Heart right ventricle (tissue), 16 donors: ENCODE measurements at regions not wholly inside any gene's neighbourhood (a gene's known extent, or its start where the extent isn't known, plus 50 kb on each side); places are given as distances from the start of the nearest gene placed in this dataset.
"Not testable (repeated sequence)": the region's sequence is repeated elsewhere in the genome, so short reads cannot be mapped to it uniquely, and the experiment has no call there.

Experiments used
- ATAC-seq, 8 donors: fragments of 200-7000 bp; cut with Tn5 transposase; one replicate each; pipeline ENCODE4 v1.9.1; 2020; ENCODE audit warnings: mild to moderate bottlenecking in 8 of 8, moderate library complexity in 8 of 8, moderate number of reproducible peaks in 1 of 8
- DNase-seq, 2 donors: peaks; one replicate each; pipeline ENCODE4 v3.0.0-alpha.2; 2020
- H3K27ac ChIP-seq, 10 donors: fragments of 200-600 bp; sonication (generic) in 2 of 10; one replicate each; pipeline versions ENCODE4 v1.5.0 to v1.8.0; 2020 to 2022; ENCODE audit warnings: mild to moderate bottlenecking in 3 of 10
- H3K27me3 ChIP-seq, 7 donors: fragments of 200-600 bp; one replicate each; pipeline ENCODE4 v1.8.0; 2021 to 2022; ENCODE audit warnings: mild to moderate bottlenecking in 2 of 7
- H3K36me3 ChIP-seq, 9 donors: fragments of 200-600 bp; sonication (generic) in 1 of 9; one replicate each; pipeline versions ENCODE4 v1.5.0 to v1.8.0; 2020 to 2022; ENCODE audit warnings: mild to moderate bottlenecking in 2 of 9
- H3K4me1 ChIP-seq, 9 donors: fragments of 200-600 bp; sonication (generic) in 1 of 9; one replicate each; pipeline versions ENCODE4 v1.5.0 to v1.8.0; 2020 to 2022; ENCODE audit warnings: mild to moderate bottlenecking in 4 of 9
- H3K4me3 ChIP-seq, 10 donors: fragments of 200-600 bp; sonication (generic) in 2 of 10; one replicate each; pipeline versions ENCODE4 v1.5.0 to v1.8.0; 2020 to 2022; ENCODE audit warnings: mild to moderate bottlenecking in 7 of 10, moderate library complexity in 2 of 10
- H3K9me3 ChIP-seq, 11 donors: fragments of 200-600 bp in 10 of 11; sonication (generic) in 2 of 11; one replicate each; pipeline versions ENCODE4 v1.5.0 to v1.8.0; 2013 to 2022; ENCODE audit warnings: mild to moderate bottlenecking in 2 of 11, control low read depth in 1 of 11, moderate library complexity in 1 of 11
- CTCF ChIP-seq, 9 donors: fragments of 200-600 bp; sonication (generic) in 2 of 9; IDR thresholded peaks; one replicate each; pipeline versions ENCODE4 v1.5.0 to v1.8.0; 2021 to 2022; ENCODE audit warnings: antibody characterized with exemption in 9 of 9, mild to moderate bottlenecking in 5 of 9, moderate library complexity in 1 of 9
- whole genome bisulfite sequencing, 2 donors: extraction: QIAGEN DNeasy Blood & Tissue Kit; methylation state at CpG; one replicate each; pipeline ENCODE4 v1.1.7; 2013; ENCODE audit warnings: inconsistent platforms in 1 of 2; 5-methylcytosine and 5-hydroxymethylcytosine counted together
- intact Hi-C, 10 donors: fragments of 100-400 bp; cut with DNase I; formaldehyde crosslinking; loops; one replicate each; pipeline versions ENCODE4 v1.11.1 to v1.14.2; 2022
- donor health status: Arrhythmogenic right ventricular cardiomyopathy.
- donor health status: ischemic (EF 13 %, LVEDD 7.1; RV severe dilation, severe dysfunction).
- donor health status: healthy with polysubstance abuse.
- donor health status: DM: no; HTN: yes; CAD: no.
- donor health status: DM: no; HTN: no; CAD: no.
- donor health status: ischemic (EF 25% LVEDD 6.9; RV normal size, moderate dysfunction).
- donor health status: ischemic (EF 25% LVEDD 5.7; RV mildly dilated, moderate dysfunction).
- donor health status: healthy.
- donor health status: DM: yes; HTN: yes; CAD: no.
- donor health status: Ischemic cardiomyopathy.
- donor health status: ischemic (EF 35%, LVEDD 5.7; RV mildly dilated, moderate dysfunction).
- donor health status: nonischemic (EF 11% LVEDD 7.7; RV severe dilation, severe dysfunction).
- donor health status: DM: yes; HTN: yes; CAD: no.
- donor health status: PGD.
- donor health status: ischemic (EF 29% LVEDD 5.4; RV normal size, mild dysfunction).
- donor health status: nonischemic (EF 23%, LVEDD 6.1; RV moderate dilation, normal function).

GRCh38 chr14:106792543-106792942 lies 1266.2 kb downstream of the TMEM121 start:
- DNase-seq = no peak
- TF ChIP-seq CTCF (IDR thresholded peaks at IDR 0.05) = no peak
- Histone ChIP-seq H3K27me3 (peaks cover 0 to 47% (median 16%) of the 10 kb centered on the region in 7 donors), H3K9me3 (no peaks in the 10 kb centered on the region), H3K4me3 (no peak overlapping the region), H3K27ac (no peak overlapping the region), H3K36me3 (no peaks in the 10 kb centered on the region), H3K4me1 (no peaks in the 10 kb centered on the region)
- 77 to 81% methylated on average over 5 of the region's 5 CpGs for WGBS, 2 donors
- intact Hi-C loops = no loop called here
- ATAC-seq = no peak

GRCh38 chr14:106798166-106798565 lies 1271.8 kb downstream of the TMEM121 start:
- H3K27me3 ChIP-seq = peaks cover 0 to 40% (median 15%) of the 10 kb centered on the region in 7 donors
- DNase-seq, H3K4me3 ChIP-seq, H3K27ac ChIP-seq, H3K9me3 ChIP-seq, intact Hi-C loops, H3K4me1 ChIP-seq, H3K36me3 ChIP-seq, ATAC-seq: not testable (repeated sequence)
- 40 to 58% methylated on average over 4 of the region's 4 CpGs for WGBS, 2 donors

- Histone ChIP-seq H3K4me1 (no peaks in the 10 kb centered on the region), H3K9me3 (no peaks in the 10 kb centered on the region), H3K27me3 (peaks cover 0 to 59% (median 31%) of the 10 kb centered on the region in 7 donors), H3K4me3 (no peak overlapping the region), H3K27ac (no peak overlapping the region), H3K36me3 (no peaks in the 10 kb centered on the region)
- ATAC-seq = no peak
- 55 to 59% methylated on average over 26 of the region's 26 CpGs for WGBS, 2 donors
- DNase-seq = no peak
- peak in 1 of 9 donors; percentile 15 for TF ChIP-seq CTCF (IDR thresholded peaks at IDR 0.05)
- intact Hi-C loops = no loop called here
Measured at GRCh38 chr14:106802413-106803364, 1276.3 kb downstream of the TMEM121 start.

- intact Hi-C loops = no loop called here
- Histone ChIP-seq H3K9me3 (no peaks in the 10 kb centered on the region), H3K4me1 (no peaks in the 10 kb centered on the region), H3K27me3 (peaks cover 0 to 59% (median 31%) of the 10 kb centered on the region in 7 donors), H3K36me3 (no peaks in the 10 kb centered on the region), H3K4me3 (no peak overlapping the region), H3K27ac (no peak overlapping the region)
- DNase-seq (no peak), ATAC-seq (no peak)
- 43 to 56% methylated on average over 6 of the region's 6 CpGs for WGBS, 2 donors
- no peak for TF ChIP-seq CTCF (IDR thresholded peaks at IDR 0.05)
Measured at GRCh38 chr14:106803379-106803778, 1277.0 kb downstream of the TMEM121 start.

GRCh38 chr14:106807493-106807892 lies 1281.1 kb downstream of the TMEM121 start:
- intact Hi-C loops = no loop called here
- Histone ChIP-seq H3K36me3 (no peaks in the 10 kb centered on the region), H3K27me3 (peaks cover 0 to 30% (median 19%) of the 10 kb centered on the region in 7 donors)

More at GRCh38 chr14:106807493-106807892, 1281.1 kb downstream of the TMEM121 start:
- ATAC-seq (no peak), DNase-seq (no peak)
- Histone ChIP-seq H3K9me3 (no peaks in the 10 kb centered on the region), H3K4me1 (no peaks in the 10 kb centered on the region), H3K27ac (no peak overlapping the region), H3K4me3 (no peak overlapping the region)
- WGBS, 2 donors = 32 to 34% methylated on average over 3 of the region's 3 CpGs
- no peak for TF ChIP-seq CTCF (IDR thresholded peaks at IDR 0.05)
